A549 (cell line): ENCODE measurements at regions not wholly inside any gene's neighbourhood (a gene's known extent, or its start where the extent isn't known, plus 50 kb on each side); places are given as distances from the start of the nearest gene placed in this dataset.
A peak's percentile ranks its signal among the peaks of the same experiment; 100 is the strongest.
"Not testable (repeated sequence)": the region's sequence is repeated elsewhere in the genome, so short reads cannot be mapped to it uniquely, and the experiment has no call there.

Source experiments
- ATAC-seq, 2 experiments: fragments of 200-7000 bp in 1 of 2; fragments of >200 bp in 1 of 2; cut with Nextera tagmentation in 1 of 2; cut with Tn5 transposase in 1 of 2; 3 replicates each; pipeline versions ENCODE4 v1.8.0 to v1.9.1; 2018 to 2020; ENCODE audit warnings: mild to moderate bottlenecking in 1 of 2, moderate library complexity in 1 of 2
- CTCF ChIA-PET: fragments of 300-600 bp; sonication (Branson Sonifier 250); formaldehyde crosslinking; extraction: SDS; loops from one replicate; lab custom pipeline; 2021; ENCODE audit warnings: antibody characterized with exemption, inconsistent platforms; lab: Yijun Ruan, JAX
- POLR2A ChIA-PET: fragments of 350-600 bp; formaldehyde crosslinking; extraction: SDS; loops from one replicate; lab custom pipeline; 2021; ENCODE audit warnings: antibody characterized with exemption, inconsistent platforms; lab: Yijun Ruan, JAX
- DNase-seq, 2 experiments: peaks; one replicate each; pipeline versions ENCODE4 v3.0.0 to v3.0.0-alpha.2; 2011 to 2016; ENCODE audit warnings: low read depth in 1 of 2, low spot score in 1 of 2
- FAIRE-seq: peaks from 2 replicates; lab custom pipeline; 2011; peaks lifted over from hg19 to GRCh38; lab: Jason Lieb, UNC
- H3K27ac ChIP-seq, 2 experiments: fragments of >200 bp; sonication (Bioruptor Twin); formaldehyde crosslinking; 3 replicates each; pipeline ENCODE4 v1.5.1; 2016 to 2017
- H3K4me1 ChIP-seq: fragments of >200 bp; sonication (Bioruptor Twin); formaldehyde crosslinking; 3 replicates; pipeline ENCODE4 v1.6.1; 2016
- H3K4me2 ChIP-seq: fragments of >200 bp; sonication (Bioruptor Twin); formaldehyde crosslinking; 3 replicates; pipeline ENCODE4 v1.6.1; 2016
- H3K4me3 ChIP-seq: fragments of >200 bp; sonication (Bioruptor Twin); formaldehyde crosslinking; 3 replicates; pipeline ENCODE4 v1.5.1; 2016
- H3K9me3 ChIP-seq: fragments of >200 bp; sonication (Bioruptor Twin); formaldehyde crosslinking; 3 replicates; pipeline ENCODE4 v1.6.1; 2016
- CBX2 ChIP-seq: fragments of 200-600 bp; sonication (generic); IDR thresholded peaks from 2 replicates; pipeline ENCODE4 v1.6.1; 2016; ENCODE audit warnings: low read depth, mild to moderate bottlenecking, borderline replicate concordance
- CEBPB ChIP-seq, 2 experiments: fragments of >200 bp in 1 of 2; sonication (Bioruptor Twin) in 1 of 2; formaldehyde crosslinking in 1 of 2; IDR thresholded peaks; 2 replicates each; pipeline ENCODE4 v1.6.1; 2012 to 2016
- EP300 ChIP-seq, 2 experiments: fragments of >200 bp; sonication (Bioruptor Twin); formaldehyde crosslinking; IDR thresholded peaks; 2 replicates in 1 of 2; 3 replicates in 1 of 2; pipeline ENCODE4 v1.6.1; 2016 to 2017
- ESRRA ChIP-seq: fragments of 150-350 bp; IDR thresholded peaks from 2 replicates; pipeline ENCODE4 v1.6.1; 2014; ENCODE audit warnings: mild to moderate bottlenecking, low read length, borderline replicate concordance
- FOSL2 ChIP-seq, 2 experiments: fragments of 450-650 bp in 1 of 2; fragments of >200 bp in 1 of 2; sonication (Bioruptor Twin) in 1 of 2; formaldehyde crosslinking; IDR thresholded peaks; 2 replicates each; pipeline versions ENCODE4 v1.5.0 to v1.6.1; 2016 to 2020; ENCODE audit warnings: mild to moderate bottlenecking in 1 of 2, moderate library complexity in 1 of 2
- FOXS1 ChIP-seq: fragments of 250-450 bp; sonication (Bioruptor Pico); IDR thresholded peaks from 2 replicates; pipeline ENCODE4 v1.5.0; 2020; ENCODE audit warnings: mild to moderate bottlenecking, moderate library complexity
- HDAC2 ChIP-seq: fragments of 200-600 bp; sonication (generic); IDR thresholded peaks from 2 replicates; pipeline ENCODE4 v1.6.1; 2016
- HEYL ChIP-seq: fragments of 250-450 bp; sonication (Bioruptor Pico); IDR thresholded peaks from 2 replicates; pipeline ENCODE4 v1.8.0; 2021; ENCODE audit warnings: mild to moderate bottlenecking, moderate library complexity
- JUN ChIP-seq, 2 experiments: fragments of >200 bp; sonication (Bioruptor Twin); formaldehyde crosslinking; IDR thresholded peaks; 2 replicates in 1 of 2; 3 replicates in 1 of 2; pipeline ENCODE4 v1.6.1; 2016 to 2017
- KDM5A ChIP-seq: fragments of 200-600 bp; sonication (generic); IDR thresholded peaks from 2 replicates; pipeline ENCODE4 v1.6.1; 2016; ENCODE audit warnings: antibody characterized with exemption, mild to moderate bottlenecking
- MAFK ChIP-seq: fragments of 450-650 bp; IDR thresholded peaks from 2 replicates; pipeline ENCODE4 v1.6.1; 2014; ENCODE audit not compliant: partially characterized antibody
- MAZ ChIP-seq: fragments of 150-350 bp; IDR thresholded peaks from 2 replicates; pipeline ENCODE4 v1.6.1; 2014; ENCODE audit warnings: antibody characterized with exemption, low read depth, low read length, borderline replicate concordance
- NPAS2 ChIP-seq: fragments of 250-450 bp; sonication (Bioruptor Pico); IDR thresholded peaks from 2 replicates; pipeline ENCODE4 v1.8.0; 2022; ENCODE audit warnings: mild to moderate bottlenecking, moderate library complexity, borderline replicate concordance
- NR3C1 ChIP-seq: fragments of >200 bp; sonication (Bioruptor Twin); formaldehyde crosslinking; IDR thresholded peaks from 3 replicates; pipeline ENCODE4 v1.6.1; 2017
- POLR2AphosphoS2 ChIP-seq: conservative IDR thresholded peaks from 2 replicates; pipeline ENCODE4 v1.6.1; 2012; ENCODE audit warnings: low read length, improper control_type of control experiment, inconsistent platforms
- RAD21 ChIP-seq, 2 experiments: fragments of >200 bp in 1 of 2; sonication (Bioruptor Twin) in 1 of 2; formaldehyde crosslinking in 1 of 2; IDR thresholded peaks in 1 of 2; conservative IDR thresholded peaks in 1 of 2; 2 replicates in 1 of 2; 3 replicates in 1 of 2; pipeline ENCODE4 v1.6.1; 2012 to 2018; ENCODE audit warnings: inconsistent platforms in 1 of 2
- REST ChIP-seq: fragments of 200-600 bp; sonication (generic); IDR thresholded peaks from 2 replicates; pipeline ENCODE4 v1.6.1; 2016; ENCODE audit warnings: antibody characterized with exemption, mild to moderate bottlenecking, moderate library complexity
- SMC3 ChIP-seq: fragments of >200 bp; sonication (Bioruptor Twin); formaldehyde crosslinking; IDR thresholded peaks from 3 replicates; pipeline ENCODE4 v1.6.1; 2018; ENCODE audit warnings: inconsistent platforms
- SREBF2 ChIP-seq: fragments of 450-650 bp; IDR thresholded peaks from 2 replicates; pipeline ENCODE4 v1.6.1; 2014; ENCODE audit warnings: mild to moderate bottlenecking, moderate library complexity
- TP53 ChIP-seq: fragments of 250-450 bp; sonication (Bioruptor Pico); IDR thresholded peaks from 2 replicates; pipeline ENCODE4 v1.5.0; 2021; ENCODE audit warnings: mild to moderate bottlenecking, moderate library complexity
- ZFP36 ChIP-seq: fragments of 450-650 bp; IDR thresholded peaks from 2 replicates; pipeline ENCODE4 v1.6.1; 2014; ENCODE audit warnings: borderline replicate concordance; ENCODE audit not compliant: partially characterized antibody
- WGBS: methylation state at CpG from one replicate; pipeline ENCODE4 v1.1.6; 2017; ENCODE audit errors: missing lambda C conversion rate; 5-methylcytosine and 5-hydroxymethylcytosine counted together
- TF ChIP-seq, protein P1 (sequence below): fragments of 450-650 bp; IDR thresholded peaks from 2 replicates; pipeline ENCODE4 v1.6.1; 2014; ENCODE audit warnings: antibody characterized with exemption
- TF ChIP-seq, protein P2 (sequence below): IDR thresholded peaks from 2 replicates; pipeline ENCODE4 v1.6.1; 2012
- TF ChIP-seq, protein P3 (sequence below): IDR thresholded peaks from 2 replicates; pipeline ENCODE4 v1.6.1; 2012

GRCh38 chr13:47873319-47873718, 127.8 kb downstream of the SUCLA2 start:
- not testable (repeated sequence) for ATAC-seq, H3K27ac ChIP-seq
- TF ChIP-seq ZFP36: peak; percentile 15
- TF ChIP-seq, all 56 proteins: peak for 1; not testable (repeated sequence) for 55
- H3K4me1 ChIP-seq, H3K4me2 ChIP-seq, DNase-seq, POLR2A ChIA-PET, CTCF ChIA-PET, FAIRE-seq, H3K9me3 ChIP-seq, H3K4me3 ChIP-seq: not testable (repeated sequence)
- 7% methylated on average over 1 of the region's 1 CpG for WGBS

- Histone ChIP-seq H3K4me3 (no peak overlapping the region), H3K9me3 (0 out of 3 replicates have a peak, but pooled peaks cover 7% of the 10 kb centered on the region), H3K4me1 (no peaks in the 10 kb centered on the region), H3K4me2 (no peak overlapping the region), H3K27ac (no peak overlapping the region)
- ATAC-seq (no peak), FAIRE-seq (no peak), DNase-seq (no peak)
- ChIA-PET CTCF (interaction anchor here (1.3 kb wide), 1 partner anchor 12 kb away, joined by 3 read pairs; no protein-coding TSS in a partner anchor), POLR2A (no interaction called here)
- TF ChIP-seq ZFP36 (no peak), MAFK (no peak), KDM5A (no peak), TP53 (CRISPR knock-in tag) (no peak), CEBPB (IDR thresholded peaks at IDR 0.05) (no peak), REST (no peak)
- TF ChIP-seq, protein P1, sequence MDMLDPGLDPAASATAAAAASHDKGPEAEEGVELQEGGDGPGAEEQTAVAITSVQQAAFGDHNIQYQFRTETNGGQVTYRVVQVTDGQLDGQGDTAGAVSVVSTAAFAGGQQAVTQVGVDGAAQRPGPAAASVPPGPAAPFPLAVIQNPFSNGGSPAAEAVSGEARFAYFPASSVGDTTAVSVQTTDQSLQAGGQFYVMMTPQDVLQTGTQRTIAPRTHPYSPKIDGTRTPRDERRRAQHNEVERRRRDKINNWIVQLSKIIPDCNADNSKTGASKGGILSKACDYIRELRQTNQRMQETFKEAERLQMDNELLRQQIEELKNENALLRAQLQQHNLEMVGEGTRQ: no peak
Measured at GRCh38 chr13:47869776-47870175, 131.3 kb downstream of the SUCLA2 start.

DNA sequence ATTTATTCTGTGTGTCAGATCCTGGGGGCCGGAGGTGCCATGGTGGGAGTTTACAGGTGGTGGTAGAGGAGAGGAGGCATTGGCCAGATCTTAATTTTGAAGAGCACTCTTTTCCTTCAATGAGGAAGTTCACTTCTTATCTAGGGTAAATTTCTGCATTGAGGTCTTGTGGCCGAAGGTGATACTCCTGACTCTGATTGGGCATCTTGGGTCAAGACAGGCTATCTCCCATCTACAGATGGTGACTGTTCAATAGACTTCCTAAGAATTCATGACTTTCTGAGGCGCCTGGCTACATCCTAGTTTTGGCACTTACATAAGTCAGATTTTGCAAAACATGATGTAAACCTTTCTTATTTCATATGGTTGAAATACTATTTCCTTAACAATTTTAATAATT, 135.2 kb downstream of the SUCLA2 start:
- no peak for ATAC-seq
- CTCF ChIA-PET: no interaction called here

GRCh38 chr13:47862841-47863240, 138.2 kb downstream of the SUCLA2 start:
- TF ChIP-seq JUN (IDR thresholded peaks at IDR 0.05): no peak
- TF ChIP-seq HDAC2: no peak
- TF ChIP-seq NR3C1: no peak
- no peak for TF ChIP-seq RAD21 (conservative IDR thresholded peaks at IDR 0.05 in 1 of 2, IDR thresholded peaks at IDR 0.05 in 1 of 2)
- no peak for TF ChIP-seq TP53 (CRISPR knock-in tag)
- TF ChIP-seq, protein P2, sequence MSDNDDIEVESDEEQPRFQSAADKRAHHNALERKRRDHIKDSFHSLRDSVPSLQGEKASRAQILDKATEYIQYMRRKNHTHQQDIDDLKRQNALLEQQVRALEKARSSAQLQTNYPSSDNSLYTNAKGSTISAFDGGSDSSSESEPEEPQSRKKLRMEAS: no peak
- no peak for TF ChIP-seq SMC3
- no peak for TF ChIP-seq POLR2AphosphoS2
- TF ChIP-seq EP300 (IDR thresholded peaks at IDR 0.05): no peak
- no peak for TF ChIP-seq ESRRA
- TF ChIP-seq MAZ: no peak
- TF ChIP-seq CBX2: no peak
- TF ChIP-seq, all 56 proteins: peak for 0
- 51% methylated on average over 3 of the region's 3 CpGs for WGBS
- ChIA-PET POLR2A (no interaction called here), CTCF (no interaction called here)
- DNase-seq: no peak
- Histone ChIP-seq H3K4me3 (no peak overlapping the region), H3K4me2 (no peak overlapping the region), H3K9me3 (no peaks in the 10 kb centered on the region), H3K4me1 (no peaks in the 10 kb centered on the region), H3K27ac (no peak overlapping the region)
- ATAC-seq: no peak
- no peak for FAIRE-seq

More for the DNA sequence above, 135.2 kb downstream of the SUCLA2 start:
- Histone ChIP-seq H3K27ac (no peak overlapping the region), H3K4me3 (no peak overlapping the region), H3K4me2 (no peak overlapping the region), H3K9me3 (no peaks in the 10 kb centered on the region), H3K4me1 (no peaks in the 10 kb centered on the region)
- 57% methylated on average over 3 of the region's 3 CpGs for WGBS
- no peak for FAIRE-seq
- POLR2A ChIA-PET: no interaction called here
- TF ChIP-seq FOXS1 (CRISPR knock-in tag): no peak
- TF ChIP-seq, protein P1: no peak
- TF ChIP-seq, protein P3, sequence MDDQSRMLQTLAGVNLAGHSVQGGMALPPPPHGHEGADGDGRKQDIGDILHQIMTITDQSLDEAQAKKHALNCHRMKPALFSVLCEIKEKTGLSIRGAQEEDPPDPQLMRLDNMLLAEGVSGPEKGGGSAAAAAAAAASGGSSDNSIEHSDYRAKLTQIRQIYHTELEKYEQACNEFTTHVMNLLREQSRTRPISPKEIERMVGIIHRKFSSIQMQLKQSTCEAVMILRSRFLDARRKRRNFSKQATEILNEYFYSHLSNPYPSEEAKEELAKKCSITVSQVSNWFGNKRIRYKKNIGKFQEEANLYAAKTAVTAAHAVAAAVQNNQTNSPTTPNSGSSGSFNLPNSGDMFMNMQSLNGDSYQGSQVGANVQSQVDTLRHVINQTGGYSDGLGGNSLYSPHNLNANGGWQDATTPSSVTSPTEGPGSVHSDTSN: no peak
- no peak for TF ChIP-seq TP53 (CRISPR knock-in tag)
- no peak for TF ChIP-seq NPAS2 (CRISPR knock-in tag)
- TF ChIP-seq HEYL (CRISPR knock-in tag): no peak
- no peak for TF ChIP-seq CBX2
- no peak for TF ChIP-seq SREBF2
- no peak for TF ChIP-seq FOSL2 (IDR thresholded peaks at IDR 0.05)
- no peak for TF ChIP-seq FOSL2 (CRISPR knock-in tag; IDR thresholded peaks at IDR 0.05)
- DNase-seq: no peak
